ENCODE measurements at regions not wholly inside any gene's neighbourhood (a gene's known extent, or its start where the extent isn't known, plus 50 kb on each side); places are given as distances from the start of the nearest gene placed in this dataset.

GRCh38 chr4:65791812-65792308 lies 121.6 kb upstream of the EPHA5 start:
- H3K27me3 Mint-ChIP-seq (ENCODE audit: low read depth) = no peaks in the 10 kb centered on the region
- no peaks in the 10 kb centered on the region for H3K36me3 Mint-ChIP-seq (ENCODE audit: low read depth)
- peak overlapping the region in 1 of 3 experiments; percentile 4 for H3K4me3 Mint-ChIP-seq
- TF ChIP-seq, protein P1, sequence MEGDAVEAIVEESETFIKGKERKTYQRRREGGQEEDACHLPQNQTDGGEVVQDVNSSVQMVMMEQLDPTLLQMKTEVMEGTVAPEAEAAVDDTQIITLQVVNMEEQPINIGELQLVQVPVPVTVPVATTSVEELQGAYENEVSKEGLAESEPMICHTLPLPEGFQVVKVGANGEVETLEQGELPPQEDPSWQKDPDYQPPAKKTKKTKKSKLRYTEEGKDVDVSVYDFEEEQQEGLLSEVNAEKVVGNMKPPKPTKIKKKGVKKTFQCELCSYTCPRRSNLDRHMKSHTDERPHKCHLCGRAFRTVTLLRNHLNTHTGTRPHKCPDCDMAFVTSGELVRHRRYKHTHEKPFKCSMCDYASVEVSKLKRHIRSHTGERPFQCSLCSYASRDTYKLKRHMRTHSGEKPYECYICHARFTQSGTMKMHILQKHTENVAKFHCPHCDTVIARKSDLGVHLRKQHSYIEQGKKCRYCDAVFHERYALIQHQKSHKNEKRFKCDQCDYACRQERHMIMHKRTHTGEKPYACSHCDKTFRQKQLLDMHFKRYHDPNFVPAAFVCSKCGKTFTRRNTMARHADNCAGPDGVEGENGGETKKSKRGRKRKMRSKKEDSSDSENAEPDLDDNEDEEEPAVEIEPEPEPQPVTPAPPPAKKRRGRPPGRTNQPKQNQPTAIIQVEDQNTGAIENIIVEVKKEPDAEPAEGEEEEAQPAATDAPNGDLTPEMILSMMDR (IDR thresholded peaks at IDR 0.05; ENCODE audit: unreplicated experiment in 3 of 3) = no peak
- peak overlapping the region; percentile 7 to 82 (median 72) for H3K27ac Mint-ChIP-seq
- H3K4me1 Mint-ChIP-seq = peaks cover 23% of the 10 kb centered on the region
- no peaks in the 10 kb centered on the region for H3K9me3 Mint-ChIP-seq

- no peaks in the 10 kb centered on the region for H3K27me3 Mint-ChIP-seq (ENCODE audit: low read depth)
- H3K27ac Mint-ChIP-seq = peak overlapping the region; percentile 7 to 82 (median 72)
- H3K9me3 Mint-ChIP-seq = no peaks in the 10 kb centered on the region
- H3K4me3 Mint-ChIP-seq = no peak overlapping the region
- H3K36me3 Mint-ChIP-seq (ENCODE audit: low read depth) = no peaks in the 10 kb centered on the region
- TF ChIP-seq, protein P1 (IDR thresholded peaks at IDR 0.05; ENCODE audit: unreplicated experiment in 3 of 3) = no peak
- peaks cover 23% of the 10 kb centered on the region for H3K4me1 Mint-ChIP-seq
Observed at GRCh38 chr4:65791111-65791811, 121.0 kb upstream of the EPHA5 start.

DNA sequence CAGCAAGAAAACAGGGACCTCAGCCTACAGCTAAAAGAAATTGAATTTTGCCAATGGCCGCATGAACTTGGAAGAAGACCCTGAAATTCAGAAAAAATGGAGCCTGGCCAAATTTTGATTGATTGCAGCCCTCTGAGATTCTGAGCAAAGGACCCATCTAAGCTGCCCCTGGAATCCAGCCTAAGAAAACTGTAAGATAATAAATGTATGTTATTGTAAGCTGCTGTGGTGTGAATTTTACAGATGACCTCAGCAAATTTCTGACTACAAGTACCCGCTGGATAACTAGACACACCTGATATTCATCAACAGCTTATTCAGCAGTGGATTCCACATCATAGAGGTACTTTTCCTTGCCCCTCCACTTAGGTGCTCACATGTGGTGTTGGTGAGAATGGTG lies 119.5 kb upstream of the EPHA5 start:
- Mint-ChIP-seq H3K27ac (peak overlapping the region in 2 of 3 experiments; percentile 29 to 53), H3K4me3 (no peak overlapping the region), H3K4me1 (peaks cover 23% of the 10 kb centered on the region)

GRCh38 chr4:65789341-65789740 lies 119.1 kb upstream of the EPHA5 start:
- H3K9me3 Mint-ChIP-seq = no peaks in the 10 kb centered on the region
- no peaks in the 10 kb centered on the region for H3K36me3 Mint-ChIP-seq (ENCODE audit: low read depth)
- no peak overlapping the region for H3K4me3 Mint-ChIP-seq
- H3K4me1 Mint-ChIP-seq = peaks cover 23% of the 10 kb centered on the region
- TF ChIP-seq, protein P1 (IDR thresholded peaks at IDR 0.05; ENCODE audit: unreplicated experiment in 3 of 3) = no peak
- no peaks in the 10 kb centered on the region for H3K27me3 Mint-ChIP-seq (ENCODE audit: low read depth)
- H3K27ac Mint-ChIP-seq = peak overlapping the region in 2 of 3 experiments; percentile 29 to 53

More for the DNA sequence above, 119.5 kb upstream of the EPHA5 start:
- TF ChIP-seq, protein P1 (IDR thresholded peaks at IDR 0.05; ENCODE audit: unreplicated experiment in 3 of 3) = no peak
- Mint-ChIP-seq H3K9me3 (no peaks in the 10 kb centered on the region), H3K27me3 (ENCODE audit: low read depth) (no peaks in the 10 kb centered on the region), H3K36me3 (ENCODE audit: low read depth) (no peaks in the 10 kb centered on the region)

- Mint-ChIP-seq H3K27me3 (ENCODE audit: low read depth) (peaks cover 4% of the 10 kb centered on the region), H3K4me3 (no peak overlapping the region), H3K4me1 (no peaks in the 10 kb centered on the region), H3K27ac (no peak overlapping the region), H3K9me3 (peaks cover 21% of the 10 kb centered on the region), H3K36me3 (ENCODE audit: low read depth) (peaks cover 8% of the 10 kb centered on the region)
- TF ChIP-seq, protein P1 (IDR thresholded peaks at IDR 0.05; ENCODE audit: unreplicated experiment in 3 of 3) = no peak
Observed at GRCh38 chr4:65777270-65777669, 107.0 kb upstream of the EPHA5 start.

GRCh38 chr4:65773636-65774035 lies 103.3 kb upstream of the EPHA5 start:
- H3K27ac Mint-ChIP-seq = no peak overlapping the region
- H3K36me3 Mint-ChIP-seq (ENCODE audit: low read depth) = peaks cover 12% of the 10 kb centered on the region
- H3K27me3 Mint-ChIP-seq (ENCODE audit: low read depth) = no peaks in the 10 kb centered on the region
- H3K4me3 Mint-ChIP-seq = no peak overlapping the region
- H3K4me1 Mint-ChIP-seq = no peaks in the 10 kb centered on the region
- TF ChIP-seq, protein P1 (IDR thresholded peaks at IDR 0.05; ENCODE audit: unreplicated experiment in 3 of 3) = no peak
- H3K9me3 Mint-ChIP-seq = peaks cover 35% of the 10 kb centered on the region
